ENCODE measurements at regions not wholly inside any gene's neighbourhood (a gene's known extent, or its start where the extent isn't known, plus 50 kb on each side); places are given as distances from the start of the nearest gene placed in this dataset.

- H3K27me3 ChIP-seq (ENCODE audit: control insufficient read depth, low read length): no peaks in the 10 kb centered on the region
- no peaks in the 10 kb centered on the region for H3K9me3 ChIP-seq (ENCODE audit: control insufficient read depth, insufficient read depth, low read length)
- no peaks in the 10 kb centered on the region for H4K20me1 ChIP-seq (ENCODE audit: control insufficient read depth, insufficient read depth, low read depth, low read length)
- TF ChIP-seq EZH2phosphoT487 (IDR thresholded peaks at IDR 0.05; ENCODE audit: borderline replicate concordance, low read length): no peak
- TF ChIP-seq, protein P1, sequence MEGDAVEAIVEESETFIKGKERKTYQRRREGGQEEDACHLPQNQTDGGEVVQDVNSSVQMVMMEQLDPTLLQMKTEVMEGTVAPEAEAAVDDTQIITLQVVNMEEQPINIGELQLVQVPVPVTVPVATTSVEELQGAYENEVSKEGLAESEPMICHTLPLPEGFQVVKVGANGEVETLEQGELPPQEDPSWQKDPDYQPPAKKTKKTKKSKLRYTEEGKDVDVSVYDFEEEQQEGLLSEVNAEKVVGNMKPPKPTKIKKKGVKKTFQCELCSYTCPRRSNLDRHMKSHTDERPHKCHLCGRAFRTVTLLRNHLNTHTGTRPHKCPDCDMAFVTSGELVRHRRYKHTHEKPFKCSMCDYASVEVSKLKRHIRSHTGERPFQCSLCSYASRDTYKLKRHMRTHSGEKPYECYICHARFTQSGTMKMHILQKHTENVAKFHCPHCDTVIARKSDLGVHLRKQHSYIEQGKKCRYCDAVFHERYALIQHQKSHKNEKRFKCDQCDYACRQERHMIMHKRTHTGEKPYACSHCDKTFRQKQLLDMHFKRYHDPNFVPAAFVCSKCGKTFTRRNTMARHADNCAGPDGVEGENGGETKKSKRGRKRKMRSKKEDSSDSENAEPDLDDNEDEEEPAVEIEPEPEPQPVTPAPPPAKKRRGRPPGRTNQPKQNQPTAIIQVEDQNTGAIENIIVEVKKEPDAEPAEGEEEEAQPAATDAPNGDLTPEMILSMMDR (IDR thresholded peaks at IDR 0.05; ENCODE audit: low read depth, low read length, poor library complexity, severe bottlenecking): no peak
- H3K4me1 ChIP-seq (ENCODE audit: control insufficient read depth, low read length): no peaks in the 10 kb centered on the region
- no peaks in the 10 kb centered on the region for H3K79me2 ChIP-seq (ENCODE audit: control insufficient read depth, low read length)
- H3F3A ChIP-seq (ENCODE audit: control insufficient read depth, insufficient read depth): no peaks in the 10 kb centered on the region
- no peak overlapping the region for H3K4me2 ChIP-seq (ENCODE audit: low read length)
- H3K9me2 ChIP-seq (replicated peaks; ENCODE audit: control insufficient read depth, low read length): no peaks in the 10 kb centered on the region
- H3K36me3 ChIP-seq (ENCODE audit: control insufficient read depth, low read length): no peaks in the 10 kb centered on the region
- H3K4me3 ChIP-seq (ENCODE audit: low read length): no peak overlapping the region
- no peak overlapping the region for H3K27ac ChIP-seq (ENCODE audit: low read depth, low read length)
Observed at GRCh38 chr4:29415771-29416170, 1304.4 kb upstream of the PCDH7 start.

DNA sequence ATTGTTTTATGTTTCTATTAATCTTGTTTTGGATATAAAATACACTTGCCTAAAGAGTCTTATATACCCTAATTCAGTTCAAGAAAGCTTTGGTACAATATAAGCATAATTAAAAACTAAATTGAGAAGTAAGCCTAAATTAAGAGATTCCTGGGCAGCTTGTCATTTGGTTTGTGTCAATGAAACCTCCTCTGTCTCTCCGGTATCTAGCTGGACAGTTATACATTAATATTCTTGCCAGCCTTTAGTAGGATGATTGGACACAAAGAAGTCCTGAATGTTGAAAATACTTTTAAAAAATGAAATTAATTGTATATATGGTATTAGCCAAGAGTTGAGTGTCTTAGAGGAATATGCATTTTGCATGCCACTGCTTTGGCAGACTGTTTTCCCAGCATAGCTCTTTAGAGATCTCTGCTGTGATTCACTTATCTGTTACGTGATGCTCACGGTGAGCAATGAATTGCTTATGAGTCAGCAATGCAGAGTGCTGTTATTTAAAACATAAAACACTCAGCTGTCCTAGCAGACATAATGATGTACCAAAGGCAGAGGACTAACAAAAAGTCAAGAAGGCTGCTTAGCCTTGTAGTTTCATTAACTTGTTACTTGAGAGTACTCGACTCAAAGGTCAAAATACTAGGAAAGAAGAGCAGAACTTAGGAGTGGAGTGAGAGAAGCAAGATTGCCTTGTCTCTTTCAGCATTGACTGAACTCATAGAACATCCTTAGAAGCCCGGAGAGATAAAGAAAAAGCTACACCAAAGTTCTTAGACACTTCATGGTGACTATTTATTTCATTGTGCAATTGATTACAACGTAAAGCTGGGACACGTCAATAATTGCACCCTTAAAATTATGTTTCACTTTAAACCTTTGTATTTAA, 1296.1 kb upstream of the PCDH7 start:
- H3K9me2 ChIP-seq (replicated peaks; ENCODE audit: control insufficient read depth, low read length): no peaks in the 10 kb centered on the region
- H3K27me3 ChIP-seq (ENCODE audit: control insufficient read depth, low read length): no peaks in the 10 kb centered on the region
- no peaks in the 10 kb centered on the region for H3F3A ChIP-seq (ENCODE audit: control insufficient read depth, insufficient read depth)
- H4K20me1 ChIP-seq (ENCODE audit: control insufficient read depth, insufficient read depth, low read depth, low read length): no peaks in the 10 kb centered on the region
- no peak overlapping the region for H3K27ac ChIP-seq (ENCODE audit: low read depth, low read length)
- H3K79me2 ChIP-seq (ENCODE audit: control insufficient read depth, low read length): no peaks in the 10 kb centered on the region
- TF ChIP-seq EZH2phosphoT487 (IDR thresholded peaks at IDR 0.05; ENCODE audit: borderline replicate concordance, low read length): no peak
- TF ChIP-seq, protein P1 (IDR thresholded peaks at IDR 0.05; ENCODE audit: low read depth, low read length, poor library complexity, severe bottlenecking): no peak
- H3K4me2 ChIP-seq (ENCODE audit: low read length): no peak overlapping the region
- no peaks in the 10 kb centered on the region for H3K9me3 ChIP-seq (ENCODE audit: control insufficient read depth, insufficient read depth, low read length)
- no peak overlapping the region for H3K4me3 ChIP-seq (ENCODE audit: low read length)
- H3K36me3 ChIP-seq (ENCODE audit: control insufficient read depth, low read length): no peaks in the 10 kb centered on the region
- no peaks in the 10 kb centered on the region for H3K4me1 ChIP-seq (ENCODE audit: control insufficient read depth, low read length)

DNA sequence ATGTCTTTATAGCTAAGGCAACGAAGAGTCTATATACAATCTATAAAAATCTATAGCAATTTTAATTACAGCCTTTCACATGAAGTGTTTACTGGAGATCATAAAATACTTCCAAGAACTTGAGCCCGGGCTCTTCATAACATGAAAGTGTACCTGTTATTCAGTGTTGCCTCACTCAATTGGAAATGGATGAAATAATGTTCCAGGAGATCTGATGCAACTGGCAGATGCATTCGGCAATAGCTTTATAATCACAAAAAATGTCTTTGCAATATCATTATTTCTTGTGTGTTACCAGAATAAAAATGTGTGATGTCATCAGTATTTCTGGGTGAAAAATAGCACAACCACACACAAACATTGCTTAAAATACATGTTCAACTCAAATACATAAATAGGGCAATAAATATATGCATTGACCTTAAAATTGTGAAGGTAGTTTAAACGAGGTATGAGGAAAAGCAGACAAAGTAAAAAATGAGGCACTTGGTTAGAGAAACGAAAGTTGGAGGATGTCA, 1266.8 kb upstream of the PCDH7 start:
- H3K36me3 ChIP-seq (ENCODE audit: control insufficient read depth, low read length): no peaks in the 10 kb centered on the region
- TF ChIP-seq, protein P1 (IDR thresholded peaks at IDR 0.05; ENCODE audit: low read depth, low read length, poor library complexity, severe bottlenecking): no peak
- no peak for TF ChIP-seq EZH2phosphoT487 (IDR thresholded peaks at IDR 0.05; ENCODE audit: borderline replicate concordance, low read length)
- no peaks in the 10 kb centered on the region for H3F3A ChIP-seq (ENCODE audit: control insufficient read depth, insufficient read depth)
- H3K79me2 ChIP-seq (ENCODE audit: control insufficient read depth, low read length): no peaks in the 10 kb centered on the region
- H4K20me1 ChIP-seq (ENCODE audit: control insufficient read depth, insufficient read depth, low read depth, low read length): no peaks in the 10 kb centered on the region
- no peak overlapping the region for H3K27ac ChIP-seq (ENCODE audit: low read depth, low read length)
- no peaks in the 10 kb centered on the region for H3K9me2 ChIP-seq (replicated peaks; ENCODE audit: control insufficient read depth, low read length)
- H3K4me1 ChIP-seq (ENCODE audit: control insufficient read depth, low read length): no peaks in the 10 kb centered on the region
- no peaks in the 10 kb centered on the region for H3K27me3 ChIP-seq (ENCODE audit: control insufficient read depth, low read length)
- H3K4me2 ChIP-seq (ENCODE audit: low read length): no peak overlapping the region
- H3K4me3 ChIP-seq (ENCODE audit: low read length): no peak overlapping the region
- no peaks in the 10 kb centered on the region for H3K9me3 ChIP-seq (ENCODE audit: control insufficient read depth, insufficient read depth, low read length)

Measured in DOHH2 (cell line).